Endothelial cell (in vitro differentiated cells): ENCODE measurements at regions not wholly inside any gene's neighbourhood (a gene's known extent, or its start where the extent isn't known, plus 50 kb on each side); places are given as distances from the start of the nearest gene placed in this dataset.

Experiments
- DNase-seq: peaks from one replicate; pipeline ENCODE4 v3.0.0; 2021; ENCODE audit warnings: low spot score
- H3K27ac Mint-ChIP-seq: one replicate; pipeline ENCODE4 v1.8.0; 2021; ENCODE audit warnings: mixed read lengths, inconsistent platforms; ENCODE audit not compliant: unreplicated experiment
- H3K27me3 Mint-ChIP-seq: one replicate; pipeline ENCODE4 v1.8.0; 2021; ENCODE audit warnings: mild to moderate bottlenecking, moderate library complexity, mixed read lengths, inconsistent platforms; ENCODE audit not compliant: unreplicated experiment
- H3K36me3 Mint-ChIP-seq: one replicate; pipeline ENCODE4 v1.8.0; 2021; ENCODE audit warnings: mild to moderate bottlenecking, low read depth, mixed read lengths, inconsistent platforms; ENCODE audit not compliant: unreplicated experiment
- H3K4me1 Mint-ChIP-seq: one replicate; pipeline ENCODE4 v1.8.0; 2021; ENCODE audit warnings: mild to moderate bottlenecking, mixed read lengths, inconsistent platforms; ENCODE audit not compliant: unreplicated experiment
- H3K4me3 Mint-ChIP-seq: one replicate; pipeline ENCODE4 v1.8.0; 2021; ENCODE audit warnings: mild to moderate bottlenecking, mixed read lengths, inconsistent platforms; ENCODE audit not compliant: unreplicated experiment
- H3K9me3 Mint-ChIP-seq: one replicate; pipeline ENCODE4 v1.8.0; 2021; ENCODE audit warnings: mixed read lengths, inconsistent platforms; ENCODE audit not compliant: unreplicated experiment
- TF ChIP-seq, protein P1 (sequence below): fragments of 200-600 bp; sonication (generic); IDR thresholded peaks from one replicate; pipeline ENCODE4 v1.5.0; 2021; ENCODE audit warnings: antibody characterized with exemption; ENCODE audit not compliant: unreplicated experiment

DNA sequence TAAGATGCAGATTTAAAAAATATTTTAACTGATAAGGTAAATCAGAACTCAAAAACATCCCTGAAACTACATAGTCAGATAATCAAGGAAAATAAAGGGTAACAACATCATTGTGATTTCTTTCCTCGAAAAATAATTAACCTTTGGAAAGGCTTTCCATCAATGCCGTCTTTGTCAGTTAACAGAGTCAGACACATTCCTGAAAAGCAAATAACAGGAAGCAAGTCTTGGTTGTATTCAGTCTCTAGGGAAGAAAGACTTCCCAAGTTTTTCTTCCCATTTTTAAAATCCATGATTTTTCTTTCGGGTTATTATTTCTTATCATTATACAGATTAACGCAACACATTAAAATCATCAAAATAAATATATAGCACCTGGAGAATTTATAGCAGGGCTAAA, 256.4 kb upstream of the CDH6 start:
- Mint-ChIP-seq H3K9me3 (no peaks in the 10 kb centered on the region), H3K36me3 (no peaks in the 10 kb centered on the region), H3K27me3 (no peaks in the 10 kb centered on the region), H3K4me3 (no peak overlapping the region), H3K4me1 (peaks cover 4% of the 10 kb centered on the region), H3K27ac (no peak overlapping the region)
- DNase-seq: no peak
- TF ChIP-seq, protein P1, sequence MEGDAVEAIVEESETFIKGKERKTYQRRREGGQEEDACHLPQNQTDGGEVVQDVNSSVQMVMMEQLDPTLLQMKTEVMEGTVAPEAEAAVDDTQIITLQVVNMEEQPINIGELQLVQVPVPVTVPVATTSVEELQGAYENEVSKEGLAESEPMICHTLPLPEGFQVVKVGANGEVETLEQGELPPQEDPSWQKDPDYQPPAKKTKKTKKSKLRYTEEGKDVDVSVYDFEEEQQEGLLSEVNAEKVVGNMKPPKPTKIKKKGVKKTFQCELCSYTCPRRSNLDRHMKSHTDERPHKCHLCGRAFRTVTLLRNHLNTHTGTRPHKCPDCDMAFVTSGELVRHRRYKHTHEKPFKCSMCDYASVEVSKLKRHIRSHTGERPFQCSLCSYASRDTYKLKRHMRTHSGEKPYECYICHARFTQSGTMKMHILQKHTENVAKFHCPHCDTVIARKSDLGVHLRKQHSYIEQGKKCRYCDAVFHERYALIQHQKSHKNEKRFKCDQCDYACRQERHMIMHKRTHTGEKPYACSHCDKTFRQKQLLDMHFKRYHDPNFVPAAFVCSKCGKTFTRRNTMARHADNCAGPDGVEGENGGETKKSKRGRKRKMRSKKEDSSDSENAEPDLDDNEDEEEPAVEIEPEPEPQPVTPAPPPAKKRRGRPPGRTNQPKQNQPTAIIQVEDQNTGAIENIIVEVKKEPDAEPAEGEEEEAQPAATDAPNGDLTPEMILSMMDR: no peak

DNA sequence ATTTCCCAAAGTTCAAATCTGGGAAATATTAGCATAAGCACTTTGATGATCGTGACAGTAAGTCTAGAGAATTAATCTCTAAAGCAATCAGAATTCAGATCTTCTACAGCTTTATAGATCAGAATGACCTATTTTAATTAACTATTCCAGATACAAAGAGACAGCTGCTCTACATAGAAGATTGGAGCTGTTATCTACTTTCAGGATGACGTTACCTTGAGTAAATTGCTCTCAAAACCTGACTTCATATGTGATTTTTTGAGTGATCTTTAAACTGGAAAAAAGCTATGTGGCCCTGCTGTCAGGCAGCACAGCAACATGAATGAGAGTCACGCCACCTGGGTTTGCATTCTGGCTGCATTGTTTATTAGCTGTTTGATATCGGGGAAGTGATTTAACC, 259.9 kb upstream of the CDH6 start:
- H3K4me1 Mint-ChIP-seq: peaks cover 4% of the 10 kb centered on the region
- H3K27ac Mint-ChIP-seq: no peak overlapping the region
- TF ChIP-seq, protein P1: no peak
- DNase-seq: no peak
- no peaks in the 10 kb centered on the region for H3K27me3 Mint-ChIP-seq
- no peaks in the 10 kb centered on the region for H3K9me3 Mint-ChIP-seq
- no peak overlapping the region for H3K4me3 Mint-ChIP-seq
- no peaks in the 10 kb centered on the region for H3K36me3 Mint-ChIP-seq

DNA sequence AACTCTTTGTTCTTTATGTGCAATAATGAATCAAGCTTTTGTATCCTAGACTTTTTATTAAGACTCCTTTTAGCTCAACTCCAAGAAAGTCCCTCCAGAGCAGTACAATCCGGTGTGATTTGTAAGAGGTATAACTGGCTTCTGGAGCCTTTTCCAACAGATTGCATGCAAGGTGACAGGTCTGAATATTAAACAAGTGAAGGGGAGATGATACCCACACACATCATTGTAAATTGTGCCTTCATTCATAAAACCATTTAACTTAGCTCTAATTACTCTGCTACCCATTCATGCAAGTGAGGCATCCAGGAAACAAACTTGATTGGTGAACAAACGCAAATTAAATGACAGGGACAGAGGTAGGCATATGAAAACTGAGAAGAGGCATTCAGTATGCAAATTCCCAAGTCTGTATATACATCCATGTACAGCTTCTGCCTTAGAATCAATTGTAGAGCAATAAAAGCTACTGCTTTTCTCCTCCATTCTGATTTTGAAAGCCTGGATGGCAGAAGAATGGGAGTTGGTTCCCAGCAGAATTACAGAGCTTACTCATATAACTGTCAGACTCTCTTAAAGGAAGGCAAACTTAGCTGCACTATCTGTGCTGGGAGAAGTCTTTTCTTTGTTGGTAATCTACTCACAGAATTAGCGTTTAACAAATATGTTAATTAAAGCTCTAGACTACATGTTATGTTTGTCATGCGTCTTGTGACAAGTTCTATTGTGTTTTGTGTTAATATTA, 261.0 kb upstream of the CDH6 start:
- Mint-ChIP-seq H3K4me1 (peaks cover 4% of the 10 kb centered on the region), H3K36me3 (no peaks in the 10 kb centered on the region), H3K4me3 (no peak overlapping the region), H3K27me3 (no peaks in the 10 kb centered on the region), H3K27ac (no peak overlapping the region), H3K9me3 (no peaks in the 10 kb centered on the region)
- TF ChIP-seq, protein P1: no peak
- DNase-seq: no peak

DNA sequence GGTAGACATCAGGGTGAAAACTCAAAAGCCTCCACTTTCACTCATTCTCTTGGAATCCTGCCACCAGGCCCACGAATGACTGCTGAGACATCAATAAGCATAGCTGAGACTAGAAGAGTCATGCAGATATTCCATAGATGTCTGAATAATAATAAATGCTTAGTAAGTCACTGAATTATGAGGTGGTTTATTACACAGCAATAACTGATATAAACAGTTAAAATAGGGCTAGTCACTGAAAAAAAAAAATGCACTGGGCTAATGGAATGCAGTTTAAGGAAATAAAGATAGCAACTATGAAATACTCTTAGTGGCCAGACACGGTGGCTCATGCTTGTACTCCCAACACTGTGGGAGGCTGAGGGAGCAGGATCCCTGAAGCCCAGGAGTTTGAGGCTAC, 262.8 kb upstream of the CDH6 start:
- TF ChIP-seq, protein P1: no peak
- no peak for DNase-seq
- no peak overlapping the region for H3K4me3 Mint-ChIP-seq

DNA sequence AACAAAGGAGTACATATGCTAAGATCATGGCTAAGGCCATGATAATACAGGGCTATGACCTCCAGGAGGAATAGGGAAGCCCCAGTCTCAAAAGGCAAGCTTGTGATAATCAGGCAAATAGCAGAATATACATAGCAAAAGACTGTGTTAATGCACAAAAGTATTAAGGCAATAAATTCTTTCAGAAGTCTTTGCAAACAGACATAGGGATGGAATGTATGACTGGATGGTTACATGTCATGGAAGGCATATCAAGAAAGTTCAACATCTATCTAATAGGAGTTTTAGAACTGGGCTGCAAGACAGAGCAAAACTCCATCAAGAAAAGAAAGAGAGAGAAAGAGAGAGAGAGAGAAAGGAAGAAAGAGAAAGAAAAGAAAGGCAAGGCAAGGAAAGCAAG, 264.5 kb upstream of the CDH6 start:
- H3K27ac Mint-ChIP-seq: no peak overlapping the region
- no peaks in the 10 kb centered on the region for H3K36me3 Mint-ChIP-seq
- H3K4me1 Mint-ChIP-seq: no peaks in the 10 kb centered on the region
- TF ChIP-seq, protein P1: no peak
- no peak for DNase-seq
- H3K9me3 Mint-ChIP-seq: no peaks in the 10 kb centered on the region
- H3K27me3 Mint-ChIP-seq: no peaks in the 10 kb centered on the region
- H3K4me3 Mint-ChIP-seq: no peak overlapping the region

More for the DNA sequence above, 262.8 kb upstream of the CDH6 start:
- H3K27me3 Mint-ChIP-seq: no peaks in the 10 kb centered on the region
- no peaks in the 10 kb centered on the region for H3K9me3 Mint-ChIP-seq
- H3K27ac Mint-ChIP-seq: no peak overlapping the region
- H3K4me1 Mint-ChIP-seq: no peaks in the 10 kb centered on the region
- H3K36me3 Mint-ChIP-seq: no peaks in the 10 kb centered on the region
